ENCODE measurements at regions not wholly inside any gene's neighbourhood (a gene's known extent, or its start where the extent isn't known, plus 50 kb on each side); places are given as distances from the start of the nearest gene placed in this dataset.

DNA sequence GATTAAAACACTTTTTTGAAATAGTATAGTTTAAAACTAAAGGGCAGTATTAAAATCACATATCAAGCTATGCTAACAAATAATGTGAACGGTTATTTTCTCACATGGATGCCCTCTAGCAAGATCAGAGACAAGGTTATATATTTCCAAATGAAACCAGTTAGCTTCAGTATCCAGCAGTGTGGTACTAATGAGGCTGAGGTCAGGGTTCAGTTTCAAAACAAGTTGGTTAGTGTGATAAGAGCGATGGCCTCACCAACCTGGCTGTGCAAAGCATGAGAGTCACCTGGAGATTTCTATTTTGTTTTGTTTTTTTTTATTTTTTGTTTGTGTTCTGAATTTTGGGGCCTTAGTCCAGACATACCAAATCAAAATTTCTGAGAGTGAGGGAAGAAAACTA, 352.2 kb upstream of the KITLG start:
- TF ChIP-seq TCF12 (IDR thresholded peaks at IDR 0.05; ENCODE audit: low read depth): no peak
- TF ChIP-seq, protein P1, sequence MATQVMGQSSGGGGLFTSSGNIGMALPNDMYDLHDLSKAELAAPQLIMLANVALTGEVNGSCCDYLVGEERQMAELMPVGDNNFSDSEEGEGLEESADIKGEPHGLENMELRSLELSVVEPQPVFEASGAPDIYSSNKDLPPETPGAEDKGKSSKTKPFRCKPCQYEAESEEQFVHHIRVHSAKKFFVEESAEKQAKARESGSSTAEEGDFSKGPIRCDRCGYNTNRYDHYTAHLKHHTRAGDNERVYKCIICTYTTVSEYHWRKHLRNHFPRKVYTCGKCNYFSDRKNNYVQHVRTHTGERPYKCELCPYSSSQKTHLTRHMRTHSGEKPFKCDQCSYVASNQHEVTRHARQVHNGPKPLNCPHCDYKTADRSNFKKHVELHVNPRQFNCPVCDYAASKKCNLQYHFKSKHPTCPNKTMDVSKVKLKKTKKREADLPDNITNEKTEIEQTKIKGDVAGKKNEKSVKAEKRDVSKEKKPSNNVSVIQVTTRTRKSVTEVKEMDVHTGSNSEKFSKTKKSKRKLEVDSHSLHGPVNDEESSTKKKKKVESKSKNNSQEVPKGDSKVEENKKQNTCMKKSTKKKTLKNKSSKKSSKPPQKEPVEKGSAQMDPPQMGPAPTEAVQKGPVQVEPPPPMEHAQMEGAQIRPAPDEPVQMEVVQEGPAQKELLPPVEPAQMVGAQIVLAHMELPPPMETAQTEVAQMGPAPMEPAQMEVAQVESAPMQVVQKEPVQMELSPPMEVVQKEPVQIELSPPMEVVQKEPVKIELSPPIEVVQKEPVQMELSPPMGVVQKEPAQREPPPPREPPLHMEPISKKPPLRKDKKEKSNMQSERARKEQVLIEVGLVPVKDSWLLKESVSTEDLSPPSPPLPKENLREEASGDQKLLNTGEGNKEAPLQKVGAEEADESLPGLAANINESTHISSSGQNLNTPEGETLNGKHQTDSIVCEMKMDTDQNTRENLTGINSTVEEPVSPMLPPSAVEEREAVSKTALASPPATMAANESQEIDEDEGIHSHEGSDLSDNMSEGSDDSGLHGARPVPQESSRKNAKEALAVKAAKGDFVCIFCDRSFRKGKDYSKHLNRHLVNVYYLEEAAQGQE (IDR thresholded peaks at IDR 0.05; ENCODE audit: low read depth): no peak
- no peak for TF ChIP-seq FOXM1 (IDR thresholded peaks at IDR 0.05; ENCODE audit: borderline replicate concordance, low read depth)
- no peak for TF ChIP-seq CREB1 (IDR thresholded peaks at IDR 0.05; ENCODE audit: low read depth)
- no peak for TF ChIP-seq EP300 (IDR thresholded peaks at IDR 0.05; ENCODE audit: borderline replicate concordance)
- TF ChIP-seq, protein P2, sequence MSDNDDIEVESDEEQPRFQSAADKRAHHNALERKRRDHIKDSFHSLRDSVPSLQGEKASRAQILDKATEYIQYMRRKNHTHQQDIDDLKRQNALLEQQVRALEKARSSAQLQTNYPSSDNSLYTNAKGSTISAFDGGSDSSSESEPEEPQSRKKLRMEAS (IDR thresholded peaks at IDR 0.05): no peak
- TF ChIP-seq, protein P3, sequence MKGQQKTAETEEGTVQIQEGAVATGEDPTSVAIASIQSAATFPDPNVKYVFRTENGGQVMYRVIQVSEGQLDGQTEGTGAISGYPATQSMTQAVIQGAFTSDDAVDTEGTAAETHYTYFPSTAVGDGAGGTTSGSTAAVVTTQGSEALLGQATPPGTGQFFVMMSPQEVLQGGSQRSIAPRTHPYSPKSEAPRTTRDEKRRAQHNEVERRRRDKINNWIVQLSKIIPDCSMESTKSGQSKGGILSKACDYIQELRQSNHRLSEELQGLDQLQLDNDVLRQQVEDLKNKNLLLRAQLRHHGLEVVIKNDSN (IDR thresholded peaks at IDR 0.05): no peak
- no peak for TF ChIP-seq ZBTB7A (IDR thresholded peaks at IDR 0.05; ENCODE audit: low read depth)
- no peak for TF ChIP-seq TEAD4 (IDR thresholded peaks at IDR 0.05)
- TF ChIP-seq RAD21 (IDR thresholded peaks at IDR 0.05; ENCODE audit: low read depth): no peak
- no peak for TF ChIP-seq YY1 (IDR thresholded peaks at IDR 0.05; ENCODE audit: low read depth)
- TF ChIP-seq EGR1 (IDR thresholded peaks at IDR 0.05): no peak

DNA sequence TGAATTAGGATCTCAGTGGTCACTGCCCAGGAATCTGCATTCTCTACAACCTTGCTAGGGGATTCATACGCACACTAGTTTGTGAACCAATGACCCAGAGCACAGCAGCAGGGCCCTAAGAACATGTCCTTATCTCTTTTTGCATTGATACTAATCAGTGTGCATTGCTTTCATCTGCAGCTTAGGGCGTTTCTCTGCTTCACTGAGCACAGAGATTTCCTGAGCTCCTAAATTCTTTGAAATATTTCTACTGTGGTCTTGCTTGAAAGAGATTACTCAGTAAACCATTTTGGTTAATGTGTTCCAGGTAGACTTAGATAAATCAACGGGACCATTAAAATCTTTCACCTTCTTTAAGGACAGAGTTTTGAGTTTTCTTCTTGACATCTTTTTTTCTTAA, 351.3 kb upstream of the KITLG start:
- no peak for TF ChIP-seq NFIC (IDR thresholded peaks at IDR 0.05)

DNA sequence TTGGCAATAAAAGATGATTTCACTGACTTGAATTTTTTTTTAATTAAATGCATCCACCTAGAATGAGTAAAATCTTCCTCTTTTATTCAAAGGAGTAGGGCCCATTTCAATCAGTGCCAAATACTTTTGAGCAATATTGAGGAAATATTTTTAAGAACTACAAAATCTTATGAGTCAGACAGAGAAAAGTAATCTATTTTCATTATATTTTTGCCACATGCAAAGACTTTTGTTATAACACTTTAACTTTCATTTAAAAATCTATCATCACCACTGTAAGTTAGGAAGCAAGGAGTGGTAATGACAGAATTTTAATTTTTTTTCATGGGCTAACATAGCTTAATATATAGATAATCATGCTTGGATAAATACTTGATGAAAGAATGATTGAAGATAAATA, 345.2 kb upstream of the KITLG start:
- TF ChIP-seq ZBTB7A (IDR thresholded peaks at IDR 0.05; ENCODE audit: low read depth) (no peak), EGR1 (IDR thresholded peaks at IDR 0.05) (no peak), CREB1 (IDR thresholded peaks at IDR 0.05; ENCODE audit: low read depth) (no peak)
- TF ChIP-seq, protein P1 (IDR thresholded peaks at IDR 0.05; ENCODE audit: low read depth): no peak
- TF ChIP-seq, protein P2 (IDR thresholded peaks at IDR 0.05): no peak
- TF ChIP-seq, protein P3 (IDR thresholded peaks at IDR 0.05): no peak

DNA sequence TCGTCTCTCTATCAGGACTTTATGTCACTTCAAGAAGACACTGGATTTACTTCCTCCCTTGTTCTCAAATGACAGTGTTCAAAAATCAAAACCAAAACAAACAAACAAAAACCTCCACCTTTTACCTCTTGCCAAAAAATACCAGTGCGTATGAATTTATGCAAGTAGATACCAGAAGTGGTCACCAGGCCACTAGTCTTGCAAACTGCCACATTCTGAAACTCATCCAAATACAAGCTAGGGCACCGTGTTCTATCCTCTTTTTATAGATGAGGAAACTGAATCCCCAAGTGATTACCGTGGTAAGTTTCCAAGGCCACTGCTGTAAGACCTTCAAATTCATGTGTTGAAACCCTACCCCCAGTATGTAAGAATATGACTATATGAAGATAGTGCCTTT, 343.9 kb upstream of the KITLG start:
- TF ChIP-seq, protein P3 (IDR thresholded peaks at IDR 0.05): no peak
- TF ChIP-seq, protein P1 (IDR thresholded peaks at IDR 0.05; ENCODE audit: low read depth): no peak
- TF ChIP-seq RAD21 (IDR thresholded peaks at IDR 0.05; ENCODE audit: low read depth) (no peak), CEBPB (IDR thresholded peaks at IDR 0.05) (no peak), NFIC (IDR thresholded peaks at IDR 0.05) (no peak), TCF12 (IDR thresholded peaks at IDR 0.05; ENCODE audit: low read depth) (no peak), YY1 (IDR thresholded peaks at IDR 0.05; ENCODE audit: low read depth) (no peak), TEAD4 (IDR thresholded peaks at IDR 0.05) (no peak), EP300 (IDR thresholded peaks at IDR 0.05; ENCODE audit: borderline replicate concordance) (no peak), FOXM1 (IDR thresholded peaks at IDR 0.05; ENCODE audit: borderline replicate concordance, low read depth) (no peak)
- TF ChIP-seq, protein P2 (IDR thresholded peaks at IDR 0.05): no peak

DNA sequence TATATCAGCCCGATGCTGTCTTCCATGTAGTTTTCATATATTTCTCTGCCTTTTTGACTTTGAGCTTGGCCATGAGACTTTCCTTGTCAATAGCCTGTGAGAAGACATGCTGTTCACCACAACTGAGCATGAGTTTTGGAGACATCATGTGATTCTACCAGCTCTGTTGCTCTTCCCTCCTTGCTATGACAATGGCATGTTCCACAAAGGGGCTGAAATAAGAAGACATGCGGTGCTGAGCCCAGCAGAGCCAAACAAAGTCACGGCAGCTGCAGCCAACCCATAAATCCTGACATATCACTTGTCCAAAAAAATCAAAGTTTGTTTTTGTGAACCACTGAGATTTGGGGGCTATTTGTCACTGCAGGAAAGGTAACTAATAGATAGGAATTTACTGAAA, 343.4 kb upstream of the KITLG start:
- TF ChIP-seq TAF1 (IDR thresholded peaks at IDR 0.05; ENCODE audit: low read depth) (no peak), TCF12 (IDR thresholded peaks at IDR 0.05; ENCODE audit: low read depth) (no peak), CEBPB (IDR thresholded peaks at IDR 0.05) (no peak), EGR1 (IDR thresholded peaks at IDR 0.05) (no peak), NFIC (IDR thresholded peaks at IDR 0.05) (no peak), ZBTB7A (IDR thresholded peaks at IDR 0.05; ENCODE audit: low read depth) (no peak), TEAD4 (IDR thresholded peaks at IDR 0.05) (no peak), RAD21 (IDR thresholded peaks at IDR 0.05; ENCODE audit: low read depth) (no peak)
- TF ChIP-seq, protein P1 (IDR thresholded peaks at IDR 0.05; ENCODE audit: low read depth): no peak
- TF ChIP-seq, protein P3 (IDR thresholded peaks at IDR 0.05): no peak
